ENCODE measurements at regions not wholly inside any gene's neighbourhood (a gene's known extent, or its start where the extent isn't known, plus 50 kb on each side); places are given as distances from the start of the nearest gene placed in this dataset.

GRCh38 chr6:153787341-153787606 is 251.8 kb upstream of the OPRM1 start:
- H3K56ac ChIP-seq (replicated peaks; ENCODE audit: insufficient read length, low read depth, low read length), result no peak overlapping the region
- no peak overlapping the region for H3K4me3 ChIP-seq (ENCODE audit: extremely low read depth in 1 of 4, insufficient read depth in 2 of 4, low read depth in 3 of 4, low read length in 4 of 4)
- no peak overlapping the region for H4K8ac ChIP-seq (ENCODE audit: extremely low read depth, insufficient read depth, low read length)
- H3K18ac ChIP-seq (ENCODE audit: extremely low read depth, low read length), result no peak overlapping the region
- H4K20me1 ChIP-seq (replicated peaks in 1 of 2; ENCODE audit: control insufficient read depth in 1 of 2, insufficient read depth in 2 of 2, low read length in 2 of 2), result no peaks in the 10 kb centered on the region
- TF ChIP-seq ZNF274 (IDR thresholded peaks at IDR 0.05; ENCODE audit: borderline replicate concordance, extremely low read depth, low read length), result no peak
- TF ChIP-seq NRF1 (IDR thresholded peaks at IDR 0.05; ENCODE audit: low read depth, low read length), result no peak
- TF ChIP-seq TEAD4 (IDR thresholded peaks at IDR 0.05; ENCODE audit: low read depth, low read length), result no peak
- no peak for TF ChIP-seq RBBP5 (IDR thresholded peaks at IDR 0.05; ENCODE audit: borderline replicate concordance, low read depth, low read length)
- no peak overlapping the region for H4K5ac ChIP-seq (ENCODE audit: insufficient read length, low read depth, low read length)
- peak overlapping the region; percentile 13; the same call in 1 of the 2 replicates for H2AFZ ChIP-seq (ENCODE audit: low read length)
- no peak overlapping the region for H3K4me2 ChIP-seq (ENCODE audit: insufficient read depth in 1 of 2, low read depth in 2 of 2, low read length in 2 of 2)
- ChIA-PET CTCF (ENCODE audit: partially characterized antibody) (no interaction called here), POLR2A (ENCODE audit: partially characterized antibody) (no interaction called here)
- no peak overlapping the region for H3K27ac ChIP-seq (ENCODE audit: low read depth, low read length)
- no peak overlapping the region for H3K4ac ChIP-seq (replicated peaks; ENCODE audit: insufficient read length, low read depth, low read length)
- no peak overlapping the region for H3K9ac ChIP-seq (replicated peaks in 1 of 4; ENCODE audit: extremely low read depth in 1 of 4, low read depth in 3 of 4, low read length in 3 of 4)
- no peaks in the 10 kb centered on the region for H3K79me2 ChIP-seq (ENCODE audit: control insufficient read depth in 1 of 2, insufficient read depth in 2 of 2, low read length in 2 of 2)
- no peak overlapping the region for H2AK5ac ChIP-seq (ENCODE audit: low read depth, low read length)
- no peak overlapping the region for H3K14ac ChIP-seq (ENCODE audit: insufficient read length)
- no peaks in the 10 kb centered on the region for H3K9me3 ChIP-seq (ENCODE audit: insufficient read depth in 2 of 2, low read depth in 1 of 2, low read length in 1 of 2)
- H3K27me3 ChIP-seq (replicated peaks in 1 of 4; ENCODE audit: control insufficient read depth in 3 of 4, extremely low read depth in 1 of 4, insufficient read depth in 3 of 4, low read length in 3 of 4), result no peaks in the 10 kb centered on the region
- no peaks in the 10 kb centered on the region for H3K79me1 ChIP-seq (ENCODE audit: low read depth, low read length)
- DNase-seq (ENCODE audit: low read depth in 1 of 2, low spot score in 2 of 2) (no peak), FAIRE-seq (no peak)
- no peak overlapping the region for H2BK120ac ChIP-seq (replicated peaks; ENCODE audit: low read depth, low read length)
- H3K23ac ChIP-seq (ENCODE audit: insufficient read length), result no peak overlapping the region
- no peak overlapping the region for H2BK12ac ChIP-seq (ENCODE audit: low read depth, low read length)
- H2BK5ac ChIP-seq (ENCODE audit: low read depth, low read length), result no peak overlapping the region
- H4K91ac ChIP-seq (replicated peaks; ENCODE audit: insufficient read length, low read length), result no peak overlapping the region
- H3K23me2 ChIP-seq (ENCODE audit: low read depth, low read length), result no peaks in the 10 kb centered on the region
- WGBS, 2 experiments (ENCODE audit: extremely low coverage in 1 of 2, insufficient coverage in 1 of 2, insufficient read length in 1 of 2, insufficient replicate concordance in 2 of 2, low coverage in 1 of 2, low lambda C conversion rate in 2 of 2, missing lambda C conversion rate in 1 of 2), result 100% methylated on average over 1 of the region's 1 CpG; no CpG with 5 or more reads in 1 of the 2 experiments
- H3K4me1 ChIP-seq (replicated peaks in 1 of 4; ENCODE audit: control insufficient read depth in 3 of 4, insufficient read depth in 4 of 4, low read length in 3 of 4), result no peaks in the 10 kb centered on the region
- no peak overlapping the region for H2BK15ac ChIP-seq (ENCODE audit: low read length)
- no peak overlapping the region for H2BK20ac ChIP-seq (ENCODE audit: low read length)
- H3K36me3 ChIP-seq (ENCODE audit: control insufficient read depth in 2 of 4, insufficient read depth in 4 of 4, low read length in 3 of 4), result no peaks in the 10 kb centered on the region
